HG03045 (cell line): ENCODE measurements at regions not wholly inside any gene's neighbourhood (a gene's known extent, or its start where the extent isn't known, plus 50 kb on each side); places are given as distances from the start of the nearest gene placed in this dataset.
"Not testable (repeated sequence)": the region's sequence is repeated elsewhere in the genome, so short reads cannot be mapped to it uniquely, and the experiment has no call there.

Experiments used
- ATAC-seq: cut with Tn5 transposase; IDR thresholded peaks from one replicate; pipeline ENCODE4 v1.9.1; 2021; ENCODE audit warnings: mild to moderate bottlenecking, moderate library complexity; ENCODE audit not compliant: unreplicated experiment

DNA sequence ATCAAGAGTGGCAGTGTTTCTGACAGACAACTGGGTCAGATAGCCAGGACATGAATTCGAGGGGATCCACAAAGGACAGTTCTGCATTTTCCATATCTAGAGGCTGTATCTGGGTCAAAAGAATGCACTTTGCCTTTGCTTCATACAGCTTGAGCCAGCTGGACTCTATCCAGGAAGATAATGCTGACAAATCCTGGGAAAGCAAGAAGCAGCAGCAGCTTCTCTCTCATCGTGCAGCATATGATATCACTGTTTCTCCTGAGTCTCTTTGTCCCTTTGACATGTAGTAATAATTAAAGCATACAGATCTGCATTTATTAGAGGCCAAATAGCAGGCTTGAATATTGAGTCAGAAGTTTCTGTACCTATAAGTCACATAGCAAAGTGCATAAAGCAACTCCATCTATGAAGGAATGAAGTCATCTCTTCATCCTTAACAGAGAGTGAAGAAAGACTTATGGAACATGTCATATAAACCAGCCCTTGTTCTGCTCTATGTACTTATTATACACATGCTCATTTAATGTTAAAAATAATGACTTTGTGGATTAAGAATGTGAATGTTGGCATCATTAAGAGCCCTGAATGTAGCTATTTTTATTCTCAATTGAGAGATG lies 236.8 kb upstream of the GBE1 start:
- no peak for ATAC-seq

DNA sequence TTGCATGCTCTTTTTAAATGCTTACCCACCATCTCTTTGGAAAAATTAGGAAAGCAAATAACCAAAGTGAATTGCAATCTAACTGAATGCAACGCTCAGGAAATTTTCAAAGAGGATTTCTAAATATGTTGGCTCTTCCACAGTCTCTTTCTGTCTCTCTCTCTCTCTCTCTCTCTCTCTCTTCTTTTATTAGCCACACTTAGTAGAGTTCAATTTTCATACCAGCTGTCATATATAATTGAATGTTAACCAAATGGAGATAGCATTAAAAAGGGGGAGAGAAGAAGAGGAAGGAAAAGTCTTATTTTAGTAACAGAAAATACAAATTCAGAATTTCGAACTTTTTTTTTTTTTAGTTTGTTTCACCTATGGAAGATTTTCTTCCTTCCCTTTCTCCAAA lies 235.9 kb upstream of the GBE1 start:
- ATAC-seq = no peak

DNA sequence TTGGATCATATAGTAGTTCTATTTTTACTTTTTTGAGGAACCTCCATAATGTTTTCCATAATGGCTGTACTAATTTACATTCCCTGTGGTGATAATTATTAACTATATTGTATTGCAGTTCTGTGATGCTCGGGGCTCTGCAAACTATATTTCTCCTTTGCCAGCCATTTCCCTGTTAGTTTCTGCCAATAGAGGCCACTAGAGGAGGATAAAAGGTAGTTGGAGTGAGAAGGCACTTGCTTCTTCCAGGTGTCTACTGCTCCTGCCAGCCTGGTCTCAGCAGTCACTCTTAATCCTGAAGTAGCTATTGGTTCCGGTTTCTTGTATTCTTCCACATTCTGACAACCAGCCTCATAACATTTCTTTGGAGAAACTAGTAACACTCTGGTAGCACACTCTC lies 233.9 kb upstream of the GBE1 start:
- ATAC-seq = no peak

DNA sequence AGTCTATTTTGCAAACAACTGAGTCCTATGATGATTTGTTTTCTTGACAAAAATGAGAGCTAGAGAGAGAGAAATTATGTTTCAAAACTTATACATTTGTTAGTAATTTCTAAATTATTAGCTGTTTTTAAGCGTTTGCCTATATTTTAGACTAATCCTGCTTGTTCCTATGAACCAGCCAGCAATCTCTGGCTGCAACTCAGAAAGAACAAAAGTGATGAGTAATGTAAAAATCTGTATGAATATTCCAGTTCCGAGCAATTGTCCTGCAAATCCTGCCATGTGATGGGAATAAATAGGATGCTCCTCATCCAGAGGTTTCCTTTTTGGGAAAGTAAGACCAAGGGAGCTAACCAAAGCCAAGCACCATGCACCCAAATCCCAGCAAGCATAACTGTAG lies 228.3 kb upstream of the GBE1 start:
- ATAC-seq = no peak

DNA sequence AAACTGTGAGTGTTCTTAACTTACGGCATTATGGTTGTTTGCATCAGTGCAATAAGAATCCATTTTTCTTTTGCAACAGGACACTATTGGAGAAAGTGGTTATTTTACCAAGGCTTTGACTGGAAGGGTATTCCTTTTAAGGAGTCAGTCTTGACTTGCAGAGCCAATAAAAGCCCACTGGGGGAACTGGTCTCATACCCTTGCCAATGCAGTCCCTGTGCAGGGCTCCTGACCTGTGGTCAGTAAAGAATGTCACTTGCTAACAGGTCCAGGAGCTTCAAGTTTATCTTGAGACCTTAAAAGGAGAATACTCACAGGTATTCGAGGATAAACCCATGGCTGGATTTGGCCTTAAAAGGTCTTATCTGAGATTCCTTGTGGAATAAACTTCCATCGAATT lies 227.8 kb upstream of the GBE1 start:
- ATAC-seq = no peak

DNA sequence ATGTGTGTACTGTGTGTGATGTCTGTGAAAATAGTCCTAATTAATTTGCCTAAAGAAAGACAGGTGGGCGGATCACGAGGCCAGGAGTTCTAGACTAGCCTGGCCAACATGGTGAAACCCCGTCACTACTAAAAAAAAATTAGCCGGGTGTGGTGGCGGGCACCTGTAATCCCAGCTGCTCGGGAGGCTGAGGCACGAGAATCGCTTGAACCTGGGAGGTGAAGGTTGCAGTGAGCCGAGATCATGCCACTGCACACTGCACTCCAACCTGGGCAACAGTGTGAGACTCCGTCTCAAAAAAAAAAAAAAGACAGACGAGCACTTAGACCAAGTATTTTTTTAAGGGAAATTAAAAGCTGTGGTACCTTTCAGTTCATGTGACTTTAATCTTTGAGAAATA lies 226.0 kb upstream of the GBE1 start:
- not testable (repeated sequence) for ATAC-seq

DNA sequence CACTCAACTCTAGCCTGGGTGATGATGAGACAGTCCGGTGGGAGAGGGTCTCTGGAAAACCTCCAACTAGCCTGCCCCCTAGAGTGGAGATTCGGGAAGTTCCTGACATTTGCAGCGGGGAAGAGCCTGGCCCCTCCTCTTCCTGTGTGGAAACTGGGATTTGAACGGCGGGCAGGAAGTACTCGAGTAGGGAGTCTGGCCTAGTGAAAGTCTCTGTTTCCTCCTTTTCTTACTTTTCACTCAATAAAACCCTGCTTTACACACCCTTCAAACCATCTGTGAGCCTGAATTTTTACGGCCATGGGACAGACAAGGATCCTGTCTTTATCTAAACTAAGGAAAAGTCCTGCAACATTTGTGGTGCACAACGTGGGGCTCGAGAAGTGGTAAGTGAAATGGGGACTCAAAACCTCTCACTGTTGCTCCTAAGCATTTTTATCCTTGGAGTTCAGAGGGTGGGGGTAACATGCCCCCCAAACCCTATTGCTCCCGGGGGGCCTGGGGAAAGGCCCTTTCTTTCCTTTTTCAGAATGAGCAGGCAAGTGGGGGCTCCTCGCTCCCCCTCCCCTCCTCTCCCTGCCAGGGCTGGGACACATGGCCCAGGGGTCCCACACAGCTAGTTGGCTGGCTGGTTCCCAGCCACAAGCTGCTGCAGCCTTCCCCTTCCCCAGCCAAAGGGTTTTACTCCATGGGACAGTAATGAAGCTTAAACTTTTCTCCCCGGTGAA lies 224.7 kb upstream of the GBE1 start:
- no peak for ATAC-seq

DNA sequence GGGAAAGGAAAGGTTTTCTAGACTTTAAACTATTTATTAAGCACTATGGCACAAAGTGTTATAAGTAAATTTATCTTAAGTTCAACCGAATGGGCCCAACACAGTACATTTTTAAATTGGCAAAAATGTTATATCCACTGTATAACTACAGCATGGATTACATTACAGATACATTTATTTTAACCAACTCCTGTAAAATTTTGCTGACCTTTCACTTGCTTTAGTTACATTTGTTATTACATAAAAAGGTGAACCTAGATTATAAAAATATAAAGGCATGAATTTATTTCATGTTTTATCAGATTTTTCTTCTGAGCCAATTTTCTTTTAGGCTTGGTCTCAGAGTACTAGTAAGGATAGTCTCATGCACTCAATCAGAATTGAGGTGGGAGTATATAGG lies 221.9 kb upstream of the GBE1 start:
- no peak for ATAC-seq

DNA sequence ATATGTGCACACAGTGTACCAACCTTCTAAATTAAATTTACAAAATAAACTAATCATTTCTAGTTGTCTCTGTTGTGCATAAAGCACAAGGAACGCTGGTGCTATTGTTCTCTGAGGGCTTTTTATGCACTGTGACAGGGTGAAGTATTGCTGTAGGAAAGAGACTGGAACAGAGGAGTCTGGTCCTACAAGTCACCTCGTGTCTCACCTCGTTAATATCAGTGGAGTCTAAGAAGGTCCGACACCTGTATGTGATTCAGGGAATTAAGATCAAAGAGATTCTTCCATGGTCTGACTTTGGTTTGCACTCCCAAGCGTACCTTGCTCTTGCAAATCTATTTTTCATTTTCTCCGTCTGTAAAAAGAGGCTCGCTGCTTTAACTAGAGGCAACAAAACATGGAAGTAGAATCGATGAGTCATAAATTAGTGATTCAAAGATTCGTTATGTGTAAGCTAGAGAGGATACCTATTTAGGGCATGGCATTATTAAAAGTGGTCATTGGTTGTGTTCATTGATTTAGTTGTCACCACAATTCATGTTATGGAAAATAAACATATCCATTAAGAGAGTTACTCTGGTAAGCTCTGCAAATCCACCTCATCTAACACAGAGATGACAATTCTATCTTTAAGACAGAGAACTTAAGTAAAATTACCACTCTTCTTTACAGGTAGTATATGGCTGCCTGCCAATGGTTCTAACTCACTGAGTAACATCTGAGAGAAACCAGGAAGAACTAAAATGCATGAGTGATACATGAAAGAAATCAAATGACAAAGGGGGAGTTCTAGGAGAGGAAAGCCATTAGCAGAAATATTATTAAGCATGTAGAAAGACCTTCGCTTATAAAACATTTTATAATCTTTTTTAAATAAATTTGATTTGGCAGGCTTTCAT lies 219.4 kb upstream of the GBE1 start:
- ATAC-seq = no peak

DNA sequence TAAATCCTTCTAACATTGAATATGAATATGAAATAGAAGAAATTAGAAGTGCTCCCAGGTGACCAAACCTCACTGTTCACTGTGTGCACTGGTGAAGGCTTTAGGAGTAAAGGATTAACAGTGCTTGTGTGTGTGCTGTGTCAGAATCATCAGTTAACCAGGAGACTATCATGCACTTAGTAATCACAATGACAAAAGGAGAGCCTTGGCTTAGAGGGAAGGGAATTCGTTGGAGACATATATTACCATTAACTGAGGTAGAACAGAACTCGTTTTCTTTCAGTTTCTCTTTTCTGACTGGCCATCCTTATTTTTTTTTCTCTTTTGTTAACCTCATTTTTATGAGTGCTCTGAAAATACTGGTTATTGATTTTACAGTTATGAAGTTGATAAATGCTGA lies 213.3 kb upstream of the GBE1 start:
- no peak for ATAC-seq

DNA sequence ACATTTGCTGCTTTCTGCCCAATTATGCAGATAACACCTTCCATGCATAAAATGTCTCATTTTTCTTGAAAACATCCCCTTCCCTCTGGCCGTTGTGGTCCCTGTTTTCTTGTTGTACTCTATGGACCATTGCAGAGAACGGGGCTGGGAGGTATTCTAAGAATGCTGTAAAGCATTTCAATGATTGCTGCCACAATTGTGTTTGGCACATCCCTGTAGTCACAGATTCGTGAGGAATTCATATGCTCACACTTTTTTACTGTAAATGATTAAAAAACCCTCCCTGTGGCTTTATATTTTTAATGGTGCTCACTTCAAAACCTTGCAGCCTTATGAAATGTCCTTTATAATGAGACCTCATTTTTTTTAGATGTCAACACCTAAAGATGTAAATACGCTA lies 207.2 kb upstream of the GBE1 start:
- ATAC-seq = no peak

DNA sequence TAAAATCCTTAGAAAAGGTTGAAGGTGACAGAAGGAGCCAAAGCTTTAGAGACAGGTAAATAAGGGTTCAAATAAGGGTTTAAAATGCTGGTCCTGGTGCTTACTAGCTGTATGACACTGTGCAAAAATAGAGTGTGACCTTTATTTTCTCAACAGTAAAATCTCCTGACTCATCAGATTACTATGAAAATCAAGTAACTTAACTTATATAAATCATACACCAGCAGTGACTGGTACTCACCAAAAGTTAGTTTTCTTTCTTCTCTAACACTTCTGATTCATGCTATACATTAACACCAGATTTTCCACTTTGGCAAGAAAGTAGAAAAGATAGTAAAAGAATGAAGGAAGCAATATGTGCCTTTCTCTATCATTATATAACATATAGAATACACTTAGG lies 205.9 kb upstream of the GBE1 start:
- no peak for ATAC-seq

DNA sequence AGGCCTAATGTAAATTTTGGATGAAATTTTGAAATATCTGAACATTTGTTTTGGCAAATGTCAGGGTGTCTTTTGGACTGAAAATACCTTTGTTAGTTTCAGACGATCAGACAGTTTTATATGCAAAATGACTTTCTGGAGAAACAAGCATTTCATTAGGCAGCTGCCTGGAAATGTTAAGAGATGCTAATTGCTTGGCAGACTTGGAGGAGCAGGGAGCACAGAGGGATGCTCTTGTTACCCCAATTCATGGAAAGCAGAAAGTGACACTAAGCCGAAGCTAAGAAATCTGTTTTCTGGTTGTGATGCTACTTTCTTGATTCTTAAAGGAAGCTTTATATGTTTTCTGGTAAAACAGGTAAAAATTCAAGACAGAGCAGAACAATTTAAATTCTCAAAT lies 204.3 kb upstream of the GBE1 start:
- no peak for ATAC-seq

DNA sequence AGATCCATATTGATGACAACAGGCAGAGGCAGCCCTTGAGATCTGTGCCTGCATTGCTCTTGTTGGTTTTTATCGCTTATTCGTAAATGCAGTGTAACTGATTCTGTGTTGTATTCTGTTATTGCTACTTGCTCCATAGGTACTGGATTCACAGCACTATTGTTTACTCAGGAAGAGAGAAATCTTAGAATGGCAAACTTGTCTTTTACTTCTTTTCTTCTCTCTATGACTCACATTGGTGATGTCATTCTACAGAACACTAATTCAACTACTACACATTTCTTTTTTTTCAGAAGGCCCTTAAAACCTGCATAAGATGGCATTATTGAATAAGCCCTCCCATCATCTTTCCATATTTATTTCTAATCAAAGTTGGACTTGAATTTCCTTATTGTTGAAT lies 201.0 kb upstream of the GBE1 start:
- ATAC-seq = no peak

DNA sequence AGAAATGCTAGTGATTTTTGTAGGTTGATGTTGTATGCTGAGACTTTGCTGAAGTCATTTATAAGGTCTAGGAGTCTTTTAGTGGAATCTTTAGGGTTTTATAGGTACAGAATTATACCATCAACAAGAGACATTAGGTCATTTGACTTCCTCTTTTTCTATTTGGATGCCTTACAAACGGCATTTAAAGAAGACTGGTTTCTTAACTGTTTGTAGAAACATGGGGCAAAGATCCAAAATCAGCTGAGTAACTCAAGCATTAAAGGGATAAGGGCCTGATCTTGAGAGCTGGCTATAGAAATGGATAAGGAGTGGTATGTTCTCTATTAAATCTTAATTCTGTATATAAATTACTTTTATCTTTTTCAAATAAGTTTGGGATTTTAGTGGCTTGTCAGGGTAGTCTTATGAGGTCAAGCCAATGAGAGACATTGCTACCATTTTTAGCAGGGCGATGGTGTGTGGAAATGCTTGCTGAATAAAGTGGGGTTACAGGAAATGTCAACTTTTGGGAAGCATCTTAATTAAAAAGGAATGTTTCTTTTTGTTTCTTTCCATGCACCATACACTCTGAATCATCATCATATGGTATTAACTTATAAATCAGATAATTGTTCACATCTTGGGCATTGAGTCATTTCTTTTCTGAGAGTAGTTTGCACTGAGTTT lies 197.7 kb upstream of the GBE1 start:
- no peak for ATAC-seq

DNA sequence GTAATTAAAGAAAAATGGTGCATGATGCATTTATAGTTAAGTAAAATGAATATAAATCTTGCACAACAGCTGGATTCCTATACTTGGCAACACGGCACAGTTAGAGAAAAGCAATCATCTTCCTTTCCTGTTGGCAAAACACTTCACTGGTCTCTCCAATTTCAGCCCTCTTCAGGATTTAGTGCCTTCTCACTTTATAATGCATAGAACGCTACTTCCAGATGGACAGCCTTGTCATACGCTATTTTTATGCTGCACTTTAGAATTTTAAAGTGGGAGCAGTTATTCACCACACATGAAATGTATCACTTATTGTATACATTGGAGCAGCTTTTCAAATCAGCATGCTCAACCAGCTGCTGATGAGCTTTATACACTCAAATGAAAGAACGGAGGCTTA lies 194.4 kb upstream of the GBE1 start:
- ATAC-seq = no peak

DNA sequence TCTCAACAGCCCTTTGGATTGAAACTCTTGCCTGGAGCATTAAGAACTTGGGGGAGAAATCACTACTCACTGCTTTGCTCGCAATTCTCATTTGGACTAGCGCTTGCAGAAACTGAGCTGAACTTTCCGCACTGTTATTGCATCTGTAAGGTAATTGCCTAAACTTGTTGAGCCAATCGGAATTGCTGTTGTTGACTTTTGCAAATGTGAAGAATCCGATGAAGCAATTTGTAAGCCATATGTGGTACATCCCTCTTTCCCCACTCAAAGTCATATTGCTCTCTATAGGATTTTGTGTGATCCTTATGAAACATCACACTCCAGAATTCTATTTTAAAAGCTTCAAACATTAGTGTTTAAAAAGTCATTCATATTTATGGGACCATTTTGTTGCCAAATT lies 191.7 kb upstream of the GBE1 start:
- ATAC-seq = no peak

DNA sequence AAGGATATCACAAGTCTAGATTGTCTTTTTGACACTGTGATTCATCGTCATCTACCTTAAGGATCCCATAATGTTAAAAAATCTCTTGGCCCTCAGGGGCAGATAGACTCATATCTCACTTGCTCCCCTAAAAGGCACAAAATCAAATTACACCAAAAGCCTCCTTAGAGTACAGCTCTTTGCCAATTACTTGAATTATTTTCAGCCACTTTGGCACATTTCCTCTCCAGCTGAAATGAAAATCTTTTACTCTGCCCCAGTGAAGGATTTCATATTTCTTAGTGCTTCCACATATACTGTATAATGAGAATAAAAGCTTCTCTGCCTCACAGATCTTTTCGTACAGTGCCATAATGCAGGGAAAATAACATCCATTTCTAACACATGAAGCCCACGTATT lies 190.7 kb upstream of the GBE1 start:
- ATAC-seq = no peak

DNA sequence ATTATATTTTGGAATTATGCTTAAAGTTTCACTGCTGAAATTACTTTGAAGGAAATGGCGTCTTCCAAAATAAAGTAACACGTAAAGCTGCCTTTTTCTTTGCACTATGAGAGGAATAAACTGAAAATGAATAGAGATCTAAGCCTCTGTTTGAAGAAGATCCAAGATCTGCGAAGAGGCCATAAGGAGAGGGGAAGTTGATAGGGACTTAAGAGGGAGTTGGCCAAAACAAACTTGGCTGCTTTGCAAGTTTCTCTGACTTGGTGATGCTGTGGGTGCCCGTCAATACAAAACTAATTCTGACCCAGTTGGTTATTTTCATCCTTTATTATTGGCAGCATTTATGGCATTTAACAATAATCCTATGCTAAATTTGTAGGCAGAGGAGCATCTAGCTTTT lies 190.2 kb upstream of the GBE1 start:
- ATAC-seq = no peak

DNA sequence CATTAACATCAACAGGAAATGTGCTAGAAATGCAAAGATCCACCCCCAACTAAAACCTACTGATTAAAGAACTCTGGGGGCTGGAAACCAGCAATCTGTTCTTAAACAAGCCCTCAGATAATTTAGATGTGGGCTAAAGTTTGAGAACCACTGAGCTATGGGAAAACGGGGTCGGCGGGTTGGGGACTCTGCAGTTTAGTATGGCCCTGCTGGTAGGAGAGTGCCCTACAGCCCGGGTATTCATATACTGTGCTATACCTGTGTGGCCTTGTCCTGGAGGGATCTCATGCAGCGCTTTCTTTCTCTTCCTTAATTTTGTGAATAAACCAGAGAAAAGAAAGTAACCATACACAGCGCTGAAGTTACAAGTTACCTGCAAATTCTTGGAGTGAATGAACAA lies 189.7 kb upstream of the GBE1 start:
- no peak for ATAC-seq

DNA sequence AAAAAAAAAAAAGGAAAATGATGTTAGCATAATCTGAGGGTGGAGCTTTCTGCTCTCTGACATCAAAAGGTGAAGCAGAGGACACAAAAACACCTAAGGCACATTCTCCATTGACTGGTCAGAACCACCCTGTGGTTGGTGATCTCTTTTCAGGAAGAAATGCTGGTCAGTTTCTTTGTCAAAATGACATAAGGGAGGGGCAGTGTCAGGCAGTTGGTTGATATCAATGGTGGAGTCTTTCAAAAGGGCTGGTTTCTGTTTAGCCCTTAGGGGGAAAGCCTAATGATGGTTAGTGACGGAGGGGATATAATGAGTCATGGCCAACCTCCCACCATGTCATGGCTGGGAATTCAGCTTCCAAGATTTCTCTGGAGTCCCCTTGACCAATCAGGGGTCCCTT lies 185.9 kb upstream of the GBE1 start:
- ATAC-seq = no peak

DNA sequence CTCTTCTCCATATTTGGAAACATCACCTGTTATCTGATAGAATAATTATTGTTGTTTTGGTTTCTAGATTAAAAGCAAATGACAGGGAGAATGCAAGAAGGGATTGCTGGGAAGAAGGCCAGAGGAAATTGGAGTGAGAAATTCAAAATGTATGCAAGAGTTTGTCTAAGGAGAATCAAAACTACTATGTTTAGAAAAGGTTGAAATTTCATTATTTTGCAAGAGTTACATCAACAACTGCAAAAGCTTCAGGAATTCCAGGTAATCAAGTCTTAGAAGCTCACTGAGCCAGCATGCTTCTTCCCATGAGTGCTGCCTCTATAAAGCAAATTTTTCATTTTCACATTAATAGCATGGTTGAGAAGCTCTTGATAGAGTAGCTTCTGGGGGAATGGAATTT lies 177.2 kb upstream of the GBE1 start:
- ATAC-seq = no peak
